Erythroblast (primary cell): ENCODE measurements at regions not wholly inside any gene's neighbourhood (a gene's known extent, or its start where the extent isn't known, plus 50 kb on each side); places are given as distances from the start of the nearest gene placed in this dataset.

Experiments used
- GATA1 ChIP-seq: IDR thresholded peaks from 2 replicates; pipeline ENCODE4 v1.6.1; 2011; ENCODE audit warnings: low read depth, mild to moderate bottlenecking, control low read depth, low read length, moderate library complexity
- POLR2A ChIP-seq: IDR thresholded peaks from 2 replicates; pipeline ENCODE4 v1.6.1; 2011; ENCODE audit warnings: mild to moderate bottlenecking, low read length

DNA sequence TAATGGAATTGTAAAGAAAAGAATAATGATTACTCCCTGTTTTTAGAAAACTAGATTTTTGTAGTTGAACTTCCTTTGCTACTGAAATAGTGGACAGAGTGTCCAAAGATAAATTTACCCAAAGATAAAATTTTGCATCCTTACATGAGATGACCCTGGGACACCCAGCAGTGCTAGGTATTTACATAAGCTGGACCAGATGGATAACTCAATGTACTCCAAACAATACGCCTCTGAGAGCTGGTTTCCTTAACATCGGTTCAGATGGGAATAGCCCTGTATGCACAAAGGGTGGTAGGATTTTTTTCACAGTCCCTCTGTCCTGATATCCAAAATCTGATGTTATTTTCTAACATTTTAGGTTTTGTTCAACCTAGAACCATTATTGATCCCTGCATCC, 432.1 kb upstream of the ID2 start:
- TF ChIP-seq POLR2A (no peak), GATA1 (no peak)
